GM21825 (cell line): ENCODE measurements at regions not wholly inside any gene's neighbourhood (a gene's known extent, or its start where the extent isn't known, plus 50 kb on each side); places are given as distances from the start of the nearest gene placed in this dataset.
"Not testable (repeated sequence)": the region's sequence is repeated elsewhere in the genome, so short reads cannot be mapped to it uniquely, and the experiment has no call there.

ENCODE experiments used
- ATAC-seq: cut with Tn5 transposase; IDR thresholded peaks from one replicate; pipeline ENCODE4 v1.9.1; 2021; ENCODE audit warnings: mild to moderate bottlenecking, moderate library complexity; ENCODE audit not compliant: unreplicated experiment

DNA sequence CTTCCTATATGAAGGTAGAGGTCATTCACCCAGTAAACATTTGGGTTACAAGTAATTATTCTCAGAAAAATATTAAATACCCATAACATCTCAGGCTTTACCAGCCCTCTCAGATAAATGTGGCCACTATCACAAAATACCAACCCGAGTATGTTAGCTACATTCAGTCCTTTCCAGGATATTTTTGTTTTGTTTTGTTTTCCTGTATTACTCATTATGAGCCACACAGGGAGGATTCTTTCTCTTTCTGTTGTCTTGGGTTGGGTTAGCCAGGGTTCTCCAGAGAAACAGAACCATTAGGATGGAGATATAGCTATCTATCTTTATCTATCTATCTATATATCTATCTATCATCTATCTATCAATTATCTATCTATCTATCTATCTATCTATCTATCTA is 947.6 kb upstream of the MDGA2 start:
- no peak for ATAC-seq

DNA sequence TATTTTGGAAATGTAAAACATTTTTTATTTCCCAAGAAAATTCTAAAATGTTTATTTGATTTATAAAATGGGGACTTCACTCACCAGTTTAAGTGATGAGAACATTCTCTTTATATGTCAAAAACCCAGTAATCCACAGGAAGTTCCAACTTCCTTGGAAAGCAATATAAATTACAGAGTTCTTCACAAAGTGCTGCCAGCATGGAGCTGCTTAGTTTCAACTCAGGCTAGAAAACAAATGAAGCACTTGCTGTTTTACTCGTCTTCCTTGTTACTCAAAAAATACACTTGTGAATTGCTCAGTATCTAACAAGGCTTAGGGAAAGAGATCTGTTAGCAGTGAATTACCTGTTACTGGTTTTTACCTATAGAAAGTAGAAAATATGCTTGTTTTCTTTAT is 942.7 kb upstream of the MDGA2 start:
- ATAC-seq = no peak

DNA sequence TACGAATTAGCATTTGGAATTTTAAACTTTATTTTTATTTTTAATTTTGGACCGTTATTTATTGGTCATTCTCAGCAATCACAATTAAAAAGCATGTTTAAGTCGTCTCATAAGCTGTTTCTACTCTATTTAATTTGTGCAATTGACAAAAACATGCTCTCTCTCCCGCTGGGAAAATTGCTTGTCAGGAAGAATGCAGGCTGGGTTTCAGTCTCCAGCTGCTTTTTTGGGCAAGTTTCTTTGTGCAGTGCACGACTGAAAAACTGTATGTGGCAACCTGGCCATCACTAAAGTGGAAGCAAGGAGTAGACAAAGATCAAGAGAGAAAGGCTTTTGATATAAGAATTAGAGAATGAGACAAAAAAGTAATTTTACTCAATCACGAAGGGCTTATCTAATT is 941.5 kb upstream of the MDGA2 start:
- ATAC-seq = no peak

DNA sequence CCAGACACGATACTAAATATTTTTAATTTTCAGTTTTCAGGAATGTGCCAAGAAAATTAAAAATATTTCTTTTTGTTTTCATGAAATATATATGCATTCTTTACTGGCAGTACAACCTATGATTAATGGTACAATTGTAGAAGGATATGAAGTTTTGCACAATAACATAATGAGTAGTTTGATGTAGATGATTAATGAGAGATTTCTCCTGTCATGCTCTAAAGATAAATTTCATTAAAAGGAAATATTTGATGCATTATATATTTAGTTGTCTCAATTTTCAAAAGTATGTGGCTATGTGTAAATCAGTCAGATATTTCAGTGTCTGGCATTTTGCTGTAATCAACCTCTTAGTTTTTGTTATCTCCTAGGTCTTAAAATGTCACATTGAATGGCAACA is 940.2 kb upstream of the MDGA2 start:
- ATAC-seq = no peak

DNA sequence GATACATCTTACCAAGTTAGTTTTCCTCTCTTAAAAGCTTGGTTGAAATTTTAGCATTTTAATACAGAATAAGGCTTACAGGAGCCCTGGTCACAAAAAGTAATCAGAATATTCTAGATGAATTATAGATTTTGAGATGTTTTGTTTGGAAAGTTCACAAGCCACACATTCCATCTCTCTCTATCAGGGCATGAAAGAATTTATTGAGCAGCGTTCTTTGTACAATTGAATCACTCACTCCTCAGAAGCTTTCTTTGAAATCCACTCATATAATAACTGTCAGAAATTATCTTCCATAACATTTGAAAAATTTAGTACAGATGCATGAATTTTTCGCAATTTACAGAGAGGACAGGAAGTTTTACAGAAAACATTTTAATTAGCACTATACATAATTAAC is 938.6 kb upstream of the MDGA2 start:
- no peak for ATAC-seq

DNA sequence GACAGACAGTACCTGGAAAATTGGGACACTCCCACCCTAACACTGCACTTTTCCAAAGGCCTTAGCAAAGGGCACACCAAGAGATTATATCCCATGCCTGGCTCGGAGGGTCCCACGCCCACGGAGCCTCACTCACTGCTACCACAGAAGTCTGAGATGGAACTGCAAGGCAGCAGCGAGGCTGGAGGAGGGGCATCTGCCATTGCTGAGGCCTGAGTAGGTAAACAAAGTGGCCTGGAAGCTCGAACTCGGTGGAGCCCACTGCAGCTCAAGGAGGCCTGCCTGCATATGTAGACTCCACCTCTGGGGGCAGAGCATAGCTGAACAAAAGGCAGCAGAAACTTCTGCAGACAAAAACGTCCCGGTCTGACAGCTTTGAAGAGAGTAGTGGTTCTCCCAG is 931.6 kb upstream of the MDGA2 start:
- not testable (repeated sequence) for ATAC-seq

DNA sequence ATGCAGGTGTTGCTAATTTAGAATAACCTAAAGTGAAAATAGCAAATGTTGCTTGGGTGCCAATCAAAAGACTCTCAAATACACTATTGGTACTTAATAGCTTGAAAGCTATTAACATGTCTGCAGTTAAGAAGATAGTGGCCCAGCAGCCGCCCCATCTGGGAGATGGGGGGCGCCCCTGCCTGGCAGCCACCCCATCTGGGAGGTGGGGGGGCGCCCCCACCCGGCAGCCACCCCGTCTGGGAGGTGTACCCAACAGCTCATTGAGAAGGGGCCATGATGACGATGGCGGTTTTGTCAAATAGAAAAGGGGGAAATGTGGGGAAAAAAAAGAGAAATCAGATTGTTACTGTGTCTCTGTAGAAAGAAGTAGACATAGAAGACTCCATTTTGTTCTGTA is 923.1 kb upstream of the MDGA2 start:
- ATAC-seq = no peak

DNA sequence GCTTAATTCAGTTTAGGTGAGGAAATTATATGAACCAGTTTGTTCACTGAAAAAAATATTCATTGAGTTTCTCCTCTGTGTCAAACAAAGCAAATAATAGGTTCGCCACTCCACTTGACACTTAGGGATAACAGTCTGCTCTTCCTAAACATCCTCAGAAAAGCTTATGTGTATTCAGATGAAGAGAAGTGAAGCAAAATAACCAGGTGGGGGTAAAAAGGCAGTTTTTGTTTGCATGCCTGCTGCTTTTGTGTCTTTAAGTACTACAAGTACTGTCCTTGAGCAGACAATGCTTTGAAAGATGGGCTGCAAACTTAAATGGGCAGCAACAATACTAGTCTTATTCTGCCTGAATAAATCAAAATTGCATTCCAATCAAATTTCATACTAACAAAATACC is 910.7 kb upstream of the MDGA2 start:
- ATAC-seq = no peak

DNA sequence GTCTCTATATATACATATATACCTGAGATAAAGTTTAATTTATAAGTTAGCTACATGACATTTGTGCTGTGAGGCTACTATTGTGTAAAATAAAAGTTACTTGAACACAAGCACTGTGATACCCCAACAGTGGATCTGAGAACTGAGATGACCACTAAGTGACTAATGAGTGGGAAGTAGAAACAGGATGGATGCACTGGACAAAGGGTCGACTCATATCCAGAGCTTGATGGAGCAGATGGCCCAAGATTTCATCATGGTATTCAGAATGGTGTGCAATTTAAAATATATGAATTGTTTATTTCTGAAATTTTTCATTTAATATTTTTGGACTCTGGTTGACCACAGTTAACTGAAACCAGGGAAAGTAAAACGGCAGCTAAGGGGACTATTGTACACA is 908.6 kb upstream of the MDGA2 start:
- ATAC-seq = peak; percentile 77

DNA sequence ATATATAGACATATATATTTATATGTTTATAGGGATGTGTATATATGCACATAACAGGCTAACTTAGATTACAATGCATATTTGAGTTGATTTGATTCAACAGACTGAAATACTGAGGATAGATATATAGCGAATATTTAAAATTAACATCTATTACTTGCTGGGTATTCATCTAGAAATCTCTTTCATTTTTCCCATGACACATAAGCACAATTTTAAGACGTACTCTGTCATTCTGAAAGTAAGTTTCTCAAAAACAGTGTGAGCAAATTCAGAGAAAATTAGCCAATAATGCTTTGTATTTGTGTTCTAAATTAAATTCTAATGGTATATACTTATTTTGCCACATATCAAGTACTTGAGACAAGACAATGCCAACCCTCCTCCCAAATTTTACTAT is 907.5 kb upstream of the MDGA2 start:
- ATAC-seq = no peak

DNA sequence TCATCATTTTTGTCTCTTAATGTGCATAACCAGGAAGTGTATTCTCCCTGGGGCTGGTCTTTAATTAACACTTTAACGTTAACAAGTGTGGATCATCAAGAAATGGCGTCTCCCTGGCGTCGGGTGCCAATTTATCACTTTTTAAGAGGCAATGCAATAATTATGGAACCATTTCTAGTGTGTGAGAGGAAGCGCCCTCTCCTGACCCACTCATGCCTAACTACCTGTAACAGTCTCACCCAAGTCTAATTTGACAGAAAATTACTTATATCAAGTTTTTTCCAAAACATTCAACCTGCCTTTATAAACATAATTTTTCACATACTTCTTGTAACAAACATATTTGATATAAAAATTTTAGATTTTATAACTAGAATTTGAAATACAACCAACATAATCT is 905.3 kb upstream of the MDGA2 start:
- no peak for ATAC-seq

DNA sequence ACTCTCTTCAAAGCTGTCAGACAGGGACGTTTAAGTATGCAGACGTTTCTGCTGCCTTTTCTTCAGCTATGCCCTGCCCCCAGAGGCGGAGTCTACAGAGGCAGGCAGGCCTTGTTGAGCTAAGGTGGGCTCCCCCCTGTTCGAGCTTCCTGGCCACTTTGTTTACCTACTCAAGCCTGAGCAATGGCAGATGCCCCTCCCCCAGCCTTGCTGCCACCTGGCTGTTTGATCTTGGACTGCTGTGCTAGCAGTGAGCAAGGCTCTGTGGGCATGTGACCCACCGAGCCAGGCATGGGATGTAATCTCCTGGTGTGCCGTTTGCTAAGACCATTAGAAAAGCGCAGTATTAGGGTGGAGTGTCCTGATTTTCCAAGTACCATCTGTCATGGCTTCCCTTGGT is 900.4 kb upstream of the MDGA2 start:
- ATAC-seq = no peak

DNA sequence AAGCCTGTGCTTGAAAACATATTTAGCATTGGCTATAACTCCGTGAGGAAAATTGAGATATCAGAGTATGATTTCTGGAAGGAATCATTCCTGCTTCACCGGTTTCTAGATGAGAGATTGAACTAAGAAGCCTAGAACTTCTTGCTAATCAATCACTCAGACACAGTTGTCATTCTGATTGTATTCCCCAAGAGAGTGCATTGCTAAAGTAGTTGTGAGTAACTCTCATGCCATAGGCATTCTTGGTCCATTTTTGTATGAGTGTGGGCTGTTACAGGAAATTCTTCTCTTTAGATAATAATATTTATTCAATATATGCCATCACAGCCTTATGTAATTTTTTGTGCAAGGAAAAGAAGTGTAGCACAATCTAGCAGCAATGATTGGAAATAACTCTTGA is 893.3 kb upstream of the MDGA2 start:
- ATAC-seq = no peak

DNA sequence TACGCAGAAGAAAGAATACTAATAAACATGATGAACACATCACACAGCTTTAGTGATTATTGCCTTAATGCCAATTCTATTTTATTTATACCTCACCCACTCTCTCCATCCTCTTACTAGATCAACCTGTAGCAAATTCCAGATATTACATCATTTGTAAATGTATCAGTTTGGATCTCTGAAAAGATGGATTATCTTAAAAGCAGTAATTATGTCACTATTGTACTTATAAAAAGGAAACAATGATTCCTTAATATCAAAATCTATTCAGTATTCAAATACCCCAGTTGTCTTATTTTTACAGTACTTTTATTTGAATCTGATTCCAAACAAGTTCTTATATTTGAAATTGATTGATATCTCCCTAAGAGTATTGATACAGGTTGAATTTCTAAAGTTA is 892.8 kb upstream of the MDGA2 start:
- no peak for ATAC-seq

DNA sequence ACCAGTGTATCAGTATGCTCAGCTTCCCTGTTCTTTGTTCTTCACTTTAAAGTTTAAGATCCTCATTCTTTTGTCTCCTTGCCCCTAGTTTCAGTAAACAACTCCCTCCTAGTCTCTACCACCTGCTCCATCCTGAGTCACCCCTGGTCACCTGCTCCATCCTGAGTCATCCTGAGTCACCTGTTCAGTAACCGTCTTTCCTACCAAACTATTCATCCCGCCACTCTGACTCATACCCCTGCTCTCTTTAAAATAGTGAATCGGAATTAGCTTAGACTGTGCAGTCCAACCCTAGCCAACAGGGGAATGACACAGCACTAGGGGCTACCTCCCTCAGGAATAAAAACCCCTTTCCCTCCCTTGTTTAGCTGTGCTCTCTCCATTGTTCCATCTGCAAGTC is 888.1 kb upstream of the MDGA2 start:
- ATAC-seq = no peak

DNA sequence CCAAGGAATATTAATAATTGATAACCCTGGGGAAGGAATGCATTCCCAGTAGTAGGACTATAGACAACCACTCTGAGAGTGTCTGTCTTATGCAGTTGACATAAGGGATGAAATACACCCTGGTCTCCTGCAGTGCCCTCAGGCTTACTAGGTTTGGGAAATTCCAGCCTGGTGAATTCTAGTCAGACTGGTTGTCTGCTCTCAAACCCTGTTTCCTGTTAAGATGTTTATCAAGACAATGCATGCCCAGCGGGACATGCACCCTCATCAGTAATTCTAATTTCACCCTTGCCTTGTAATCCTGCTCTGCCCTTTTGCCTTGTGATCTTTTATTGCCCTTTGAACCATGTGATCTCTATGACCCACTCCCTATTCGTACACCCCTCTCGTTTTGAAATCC is 886.0 kb upstream of the MDGA2 start:
- ATAC-seq = not testable (repeated sequence)

DNA sequence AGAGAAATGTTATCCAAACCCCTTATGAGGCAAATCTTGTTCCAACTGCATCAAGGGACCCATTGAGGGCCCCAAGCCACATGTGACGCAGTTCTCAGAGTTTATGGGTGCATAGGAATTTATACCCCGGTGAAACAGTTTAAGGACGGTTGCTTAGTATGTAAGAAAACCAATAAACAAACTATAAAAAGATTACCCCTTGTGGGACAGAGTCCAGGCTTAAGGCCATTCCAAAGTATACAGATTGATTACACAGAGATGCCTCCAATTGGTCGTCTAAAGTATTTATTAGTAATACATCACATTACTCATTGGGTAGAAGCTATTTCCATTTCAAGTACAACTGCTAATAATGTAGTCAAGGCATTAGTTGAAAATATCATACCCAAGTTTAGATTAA is 885.0 kb upstream of the MDGA2 start:
- ATAC-seq = no peak

DNA sequence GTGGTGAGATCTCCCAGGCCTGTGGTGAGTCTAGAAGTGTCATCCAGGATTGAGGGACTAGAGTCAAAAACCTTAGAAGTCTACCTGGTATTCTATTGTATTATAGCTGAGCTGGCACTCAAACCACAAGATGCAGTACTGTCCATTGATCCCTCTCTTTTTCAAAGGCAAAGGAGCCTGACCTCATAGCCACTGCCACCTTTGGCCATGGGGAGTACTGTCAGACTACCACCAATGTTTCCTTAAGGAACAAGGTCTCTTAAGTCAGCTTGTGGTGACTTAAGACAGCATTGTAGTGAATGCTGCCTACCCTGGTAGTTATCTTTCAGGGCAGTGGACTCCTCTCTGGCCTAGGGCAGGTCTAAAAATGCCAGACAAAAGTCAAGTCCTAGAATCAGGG is 878.0 kb upstream of the MDGA2 start:
- no peak for ATAC-seq

DNA sequence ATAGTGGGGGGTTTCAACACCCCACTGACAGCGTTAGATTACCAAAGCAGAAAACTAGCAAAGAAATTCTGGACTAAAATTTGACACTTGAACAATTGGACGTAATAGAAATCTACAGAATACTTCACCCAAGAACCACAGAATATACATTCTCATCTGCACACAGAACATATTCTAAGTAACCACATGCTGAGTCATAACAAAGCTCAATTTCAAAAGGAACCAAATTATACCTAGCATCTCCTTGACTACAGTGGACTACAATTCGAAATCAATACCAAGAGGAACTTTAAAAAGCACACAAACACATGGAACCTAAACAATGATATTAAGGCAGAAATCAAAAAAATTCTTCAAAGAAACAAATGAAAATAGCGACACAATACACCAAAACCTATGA is 871.6 kb upstream of the MDGA2 start:
- ATAC-seq = no peak

DNA sequence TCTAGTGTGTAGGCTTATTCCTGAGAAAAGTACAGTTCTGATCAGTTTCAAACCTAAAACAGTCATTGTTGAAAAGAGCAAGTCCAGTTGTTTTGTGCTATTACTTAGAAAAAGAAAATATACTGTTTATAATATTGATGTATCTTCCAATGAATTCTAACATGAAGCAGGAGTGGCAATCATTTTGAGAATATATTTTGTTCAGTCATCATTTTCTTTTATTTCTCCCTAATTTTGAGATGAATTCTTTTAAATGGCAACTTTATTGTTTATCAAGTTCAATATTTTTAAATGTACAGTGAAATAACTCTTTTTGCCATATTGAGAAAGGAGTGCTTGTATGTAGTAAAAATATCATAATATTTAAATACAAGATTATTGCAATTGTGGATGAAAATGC is 862.2 kb upstream of the MDGA2 start:
- ATAC-seq = no peak

DNA sequence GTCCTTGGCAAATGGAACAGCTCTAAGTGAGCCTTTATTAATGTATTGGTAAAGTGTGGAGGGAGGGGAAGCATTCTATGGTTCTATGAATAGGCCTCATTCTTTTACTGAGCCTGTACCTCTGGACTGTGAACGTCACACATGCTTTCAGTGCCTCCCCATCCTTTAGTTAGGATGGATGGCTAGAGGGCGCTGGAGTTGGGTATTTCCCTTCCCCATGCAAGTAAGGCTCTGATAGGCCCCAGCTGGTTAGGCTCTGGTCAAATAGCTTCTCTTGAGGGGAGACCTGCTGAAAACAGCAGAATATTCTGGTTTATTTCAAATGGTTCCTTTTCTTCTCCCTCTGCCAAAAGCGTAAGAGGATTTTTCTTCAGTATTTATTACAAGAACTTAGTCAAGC is 860.9 kb upstream of the MDGA2 start:
- no peak for ATAC-seq

DNA sequence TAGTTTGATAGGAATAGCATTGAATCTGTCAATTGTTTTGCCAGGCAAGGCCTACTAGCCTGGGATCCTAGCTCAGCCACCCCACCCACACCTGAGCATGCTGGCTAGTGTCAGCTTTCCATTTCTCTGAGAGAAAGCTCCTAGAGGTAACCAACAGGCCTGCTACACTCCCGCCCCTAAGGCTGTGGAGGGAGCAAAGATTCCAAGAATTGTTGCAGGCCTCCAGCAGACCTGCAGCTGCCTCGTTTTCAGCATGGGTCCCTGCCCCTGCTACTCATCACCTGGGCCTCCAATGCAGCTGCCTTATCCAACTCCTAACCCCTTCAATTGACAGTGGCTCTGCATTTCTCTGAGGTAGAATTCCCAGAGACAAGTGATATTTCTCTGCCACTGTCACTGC is 852.4 kb upstream of the MDGA2 start:
- ATAC-seq = no peak

DNA sequence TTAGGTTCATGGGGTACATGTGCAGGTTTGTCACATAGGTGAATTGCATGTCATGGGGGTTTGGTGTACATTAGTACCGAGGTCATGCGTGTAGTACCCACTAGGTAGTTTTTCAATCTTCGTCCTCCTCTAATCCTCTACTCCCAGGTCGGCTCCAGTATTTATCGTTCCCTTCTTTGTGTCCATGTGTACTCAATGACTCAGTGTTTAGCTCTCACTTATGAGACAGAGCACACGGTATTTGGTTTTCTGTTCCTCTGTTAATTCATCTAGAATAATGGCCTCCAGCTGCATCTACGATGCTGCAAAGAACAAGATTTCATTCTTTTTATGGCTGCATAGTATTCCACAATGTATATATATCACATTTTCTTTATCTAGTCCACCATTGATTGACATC is 850.9 kb upstream of the MDGA2 start:
- ATAC-seq = no peak

DNA sequence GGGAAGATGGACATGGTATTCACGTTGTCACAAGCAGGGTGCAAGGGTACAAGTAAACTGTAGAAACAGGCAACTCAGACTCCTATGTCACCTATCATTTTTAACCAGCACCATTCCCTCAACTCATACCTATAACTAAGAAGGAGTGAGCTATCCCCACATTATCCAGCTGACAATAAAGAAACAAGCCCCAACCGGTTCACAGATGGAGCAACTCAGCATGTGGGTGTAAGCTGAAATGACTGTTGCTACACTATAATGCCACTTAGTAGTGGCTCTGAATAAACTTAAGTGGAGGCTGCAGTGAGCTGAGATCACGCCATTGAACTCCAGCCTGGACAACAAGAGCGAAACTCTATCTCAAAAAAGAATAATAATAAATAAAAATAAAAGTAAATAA is 829.5 kb upstream of the MDGA2 start:
- ATAC-seq = no peak
